HT-29 (cell line): ENCODE measurements at regions not wholly inside any gene's neighbourhood (a gene's known extent, or its start where the extent isn't known, plus 50 kb on each side); places are given as distances from the start of the nearest gene placed in this dataset.

Experiments
- DNase-seq: peaks from one replicate; pipeline ENCODE4 v3.0.0-alpha.2; 2015; ENCODE audit warnings: low spot score

DNA sequence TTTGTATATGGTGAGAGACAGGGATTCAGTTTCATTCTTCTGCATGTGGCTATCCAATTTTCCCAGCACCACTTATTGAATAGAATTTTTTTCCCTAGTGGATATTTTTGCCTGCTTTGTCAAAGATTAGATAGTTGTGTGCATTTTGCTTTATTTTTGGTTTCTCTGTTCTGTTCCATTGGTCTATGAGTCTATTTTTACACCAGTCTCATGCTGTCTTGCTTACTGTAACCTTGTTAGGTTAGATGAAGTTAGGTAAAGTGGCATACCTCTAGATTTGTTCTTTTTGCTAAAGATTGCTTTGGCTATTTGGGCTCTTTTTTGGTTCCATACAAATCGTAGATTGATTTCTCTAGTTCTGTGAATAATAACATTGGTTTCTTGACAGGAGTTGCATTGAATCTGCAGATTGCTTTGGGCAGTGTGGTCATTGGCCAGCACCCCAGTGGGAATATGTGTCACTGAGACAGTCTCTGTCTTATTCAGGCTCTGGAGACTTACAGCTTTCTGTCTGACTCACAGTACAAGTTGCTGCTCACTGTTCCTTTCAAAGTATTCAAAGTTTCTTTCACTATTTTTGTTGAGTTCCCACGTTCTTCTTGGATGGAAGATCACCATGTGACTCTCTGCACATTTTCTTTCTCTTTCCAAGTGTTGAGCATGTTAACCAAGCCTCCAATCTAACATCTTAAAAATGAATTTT, 709.1 kb downstream of the CDH11 start:
- DNase-seq: no peak

GRCh38 chr16:64410306-64410705, 711.6 kb downstream of the CDH11 start:
- no peak for DNase-seq

DNA sequence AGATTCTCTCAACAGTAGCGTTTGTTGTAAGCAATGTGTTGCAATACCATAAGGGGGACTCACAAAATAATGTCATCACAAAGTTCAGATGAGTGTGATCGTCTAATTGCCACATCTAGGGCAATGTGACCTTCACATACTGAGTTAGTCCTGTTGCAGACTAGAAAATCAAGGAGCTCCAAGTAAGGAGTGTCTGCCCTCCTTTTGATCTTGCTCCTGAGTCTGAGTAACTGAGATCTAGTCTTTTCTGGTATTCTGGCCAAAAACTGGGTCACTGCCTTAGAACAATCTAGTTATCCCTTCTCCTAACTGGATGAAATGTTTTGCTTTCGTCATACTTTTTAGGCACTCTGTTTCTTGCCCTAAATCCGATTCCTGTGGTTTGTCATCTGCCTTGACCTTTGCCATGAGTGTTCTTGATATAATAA, 712.1 kb downstream of the CDH11 start:
- DNase-seq: no peak

GRCh38 chr16:64408699-64409098, 713.2 kb downstream of the CDH11 start:
- no peak for DNase-seq

- DNase-seq: no peak
These were observed 715.1 kb downstream of the CDH11 start for GRCh38 chr16:64406770-64407181.

- DNase-seq: no peak
These were observed 718.5 kb downstream of the CDH11 start for GRCh38 chr16:64403352-64403751.

DNA sequence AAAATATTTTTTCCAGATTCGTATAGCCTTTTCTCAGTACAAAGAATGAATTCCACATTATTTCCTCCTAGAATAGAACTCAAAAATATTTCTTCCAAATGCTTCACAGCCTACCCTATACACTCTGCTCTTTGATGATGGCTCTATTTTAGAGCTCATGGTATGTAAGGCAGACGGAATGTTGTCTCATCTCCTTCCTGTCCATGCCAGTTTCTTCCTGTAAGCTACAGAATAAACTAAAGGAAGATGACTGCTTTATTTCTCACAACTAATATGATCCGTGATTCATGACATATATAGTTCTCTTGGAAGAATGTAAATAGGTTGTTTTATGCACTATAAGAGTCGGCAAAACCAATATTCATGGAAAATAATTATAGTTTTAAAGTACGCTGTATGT, 723.1 kb downstream of the CDH11 start:
- no peak for DNase-seq

- DNase-seq: no peak
These were observed 723.8 kb downstream of the CDH11 start for GRCh38 chr16:64397945-64398508.

DNA sequence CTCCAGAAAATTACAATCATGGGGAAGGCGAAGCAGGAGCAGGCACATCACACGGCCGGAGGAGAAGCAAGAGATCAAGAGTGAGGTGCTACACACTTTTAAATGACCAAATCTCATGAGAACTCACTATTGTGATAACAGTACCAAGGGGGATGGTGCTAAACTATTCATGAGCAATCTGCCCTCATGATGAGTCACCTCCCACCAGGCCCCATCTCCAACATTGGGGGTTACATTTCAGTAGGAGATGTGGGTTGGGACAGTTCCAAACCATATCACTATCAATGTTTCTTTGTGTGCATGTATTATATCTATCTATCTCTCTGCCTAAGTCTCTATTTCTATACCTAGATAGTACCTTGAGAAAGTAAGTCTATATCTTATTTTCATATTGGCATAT, 724.8 kb downstream of the CDH11 start:
- DNase-seq: no peak

GRCh38 chr16:64394061-64394460, 727.8 kb downstream of the CDH11 start:
- no peak for DNase-seq

GRCh38 chr16:64392456-64392855, 729.4 kb downstream of the CDH11 start:
- DNase-seq: no peak

GRCh38 chr16:64391063-64391600, 730.7 kb downstream of the CDH11 start:
- DNase-seq: no peak

DNA sequence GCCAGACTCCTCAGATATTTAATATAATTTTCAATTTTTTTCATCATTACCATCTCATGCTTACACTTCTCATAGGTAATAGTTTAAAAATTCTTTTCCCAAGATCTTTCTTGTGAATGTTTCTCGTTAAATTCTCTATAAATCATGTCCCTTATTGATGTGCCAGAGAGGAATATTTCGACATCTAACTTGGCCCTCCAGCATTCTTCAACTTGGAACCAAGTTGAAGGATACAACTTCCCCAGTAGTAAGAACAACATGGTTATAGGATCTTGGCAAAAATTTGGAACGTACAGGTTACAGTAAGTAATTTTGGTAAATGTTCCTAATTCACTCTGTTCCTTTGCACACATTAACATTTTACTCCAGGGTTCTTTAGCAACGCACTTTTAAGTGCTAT, 731.8 kb downstream of the CDH11 start:
- no peak for DNase-seq

DNA sequence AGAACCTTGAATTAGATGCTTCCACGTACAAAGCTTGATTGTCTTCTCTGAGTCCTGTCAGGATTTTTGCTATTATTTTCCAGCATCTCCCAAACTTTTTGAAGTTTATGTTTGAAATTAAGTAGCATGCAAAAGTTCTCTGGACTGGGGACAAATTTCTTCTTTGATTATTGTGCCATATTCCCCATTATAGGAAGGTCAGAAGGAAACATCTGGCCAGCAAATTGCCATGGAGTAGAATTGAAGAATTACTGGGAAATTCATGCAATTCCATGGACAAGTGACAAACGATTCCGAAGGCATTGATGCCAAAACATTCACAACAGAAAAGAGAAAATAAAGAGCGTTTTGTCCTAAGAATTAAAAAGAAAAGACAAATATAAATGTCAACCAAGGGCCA, 737.2 kb downstream of the CDH11 start:
- no peak for DNase-seq

DNA sequence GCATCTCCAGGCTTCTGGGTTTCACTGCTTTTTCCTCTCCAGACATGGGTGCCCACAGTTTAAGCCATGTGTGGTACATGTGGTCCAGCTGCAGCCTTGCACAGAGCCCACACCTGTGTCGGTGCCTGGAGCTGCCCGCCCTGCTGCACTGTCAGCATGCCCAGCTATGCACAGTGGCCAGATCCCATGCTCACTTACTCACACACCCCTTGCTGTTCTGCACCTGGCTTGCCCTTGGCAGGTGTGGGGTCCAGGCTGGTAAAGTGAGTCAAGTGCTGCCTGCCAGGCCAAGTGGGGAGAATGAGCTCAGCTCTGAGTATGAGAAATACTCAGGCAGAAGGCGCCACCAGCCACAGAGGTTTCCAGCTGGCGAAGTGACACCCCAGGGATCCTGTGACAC, 739.9 kb downstream of the CDH11 start:
- no peak for DNase-seq

DNA sequence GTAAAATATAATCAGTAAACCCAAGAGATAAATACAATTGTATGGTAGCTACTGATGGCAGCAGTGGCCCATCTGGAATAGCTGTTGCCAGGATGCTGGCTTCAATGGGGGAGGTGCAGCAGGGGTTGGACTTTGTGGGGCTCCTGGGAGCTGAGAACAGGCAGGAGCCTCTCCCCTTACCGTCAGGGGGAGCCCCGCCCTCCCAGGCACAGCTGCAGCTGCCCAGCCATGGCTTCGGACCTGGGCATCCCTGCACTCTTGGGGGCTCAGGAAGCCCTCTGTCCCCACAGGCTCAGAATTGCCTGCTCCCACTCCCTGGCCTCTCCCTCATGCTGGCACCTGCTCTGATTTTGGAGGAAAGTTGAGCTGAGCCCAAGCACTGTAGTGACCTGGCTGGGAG, 741.1 kb downstream of the CDH11 start:
- no peak for DNase-seq

DNA sequence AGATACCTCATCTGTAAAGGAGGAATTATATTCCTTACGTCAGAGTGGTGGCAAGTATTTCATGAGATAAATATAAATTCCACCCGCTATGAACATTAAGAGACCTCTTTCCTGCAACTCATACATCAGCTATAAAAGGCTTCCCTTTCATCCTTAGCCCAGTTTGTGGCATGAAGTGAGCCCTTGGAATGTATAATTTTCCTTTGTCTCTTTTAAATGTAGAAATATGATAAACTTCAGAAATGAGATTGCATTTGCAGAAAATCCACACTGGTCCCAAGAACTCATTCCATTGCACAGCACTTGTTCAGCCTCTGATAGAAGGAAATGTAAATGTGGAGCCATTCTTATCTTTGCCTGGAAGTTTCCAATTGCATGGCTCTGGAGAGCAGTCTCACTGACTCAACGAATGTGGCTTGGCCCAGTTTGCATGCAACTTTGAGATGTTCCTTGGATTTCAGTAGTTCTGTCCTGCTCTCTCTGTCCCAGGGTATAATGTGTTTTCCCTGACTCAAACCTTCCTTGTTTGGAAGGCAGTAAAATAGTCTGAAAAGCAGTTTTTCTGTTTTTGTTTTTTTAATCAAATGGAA, 746.4 kb downstream of the CDH11 start:
- no peak for DNase-seq

GRCh38 chr16:64370112-64370511, 751.8 kb downstream of the CDH11 start:
- no peak for DNase-seq

DNA sequence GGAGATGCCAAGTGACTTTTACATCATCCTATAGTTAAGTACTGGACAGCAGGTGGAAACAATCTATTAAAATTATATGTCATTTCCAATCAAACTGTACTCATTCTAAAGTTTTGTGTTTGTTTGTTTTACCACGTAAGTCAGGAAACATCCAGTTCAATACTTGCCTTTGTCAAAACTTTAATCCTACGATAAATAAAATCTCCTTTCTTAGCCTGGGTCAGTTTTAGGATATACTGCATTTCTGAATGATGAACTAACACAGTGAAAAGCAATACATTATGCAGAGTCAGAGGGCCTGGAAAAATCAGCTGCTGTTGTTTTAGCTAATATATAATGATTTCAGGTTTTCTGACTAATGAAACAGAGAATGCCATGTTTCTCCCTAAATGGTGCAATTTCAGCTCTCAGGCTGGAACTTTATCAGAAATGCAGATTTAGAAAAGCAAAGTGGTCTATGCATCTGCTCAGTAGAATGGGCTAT, 756.4 kb downstream of the CDH11 start:
- DNase-seq: no peak

- DNase-seq: no peak
These were observed 757.0 kb downstream of the CDH11 start for GRCh38 chr16:64364894-64365293.

- no peak for DNase-seq
These were observed 757.4 kb downstream of the CDH11 start for GRCh38 chr16:64364416-64364815.

DNA sequence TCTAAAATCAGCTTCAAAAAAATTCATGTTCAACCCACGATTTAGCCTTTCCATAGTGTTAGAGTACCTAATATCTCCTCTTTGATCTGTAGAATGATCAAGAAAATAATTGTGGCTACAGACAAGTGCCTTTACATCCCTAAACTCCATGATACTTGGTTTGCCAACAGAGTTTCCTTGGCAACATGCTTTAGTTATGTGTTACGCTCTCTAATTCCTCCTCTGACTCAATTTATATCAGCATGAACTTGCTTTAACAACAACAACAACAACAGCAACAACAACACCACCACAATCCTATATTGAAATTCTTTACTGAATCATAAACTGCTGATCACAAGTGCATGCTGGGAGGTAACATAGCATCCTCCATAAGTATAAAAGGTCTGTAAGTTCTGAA, 757.8 kb downstream of the CDH11 start:
- no peak for DNase-seq

DNA sequence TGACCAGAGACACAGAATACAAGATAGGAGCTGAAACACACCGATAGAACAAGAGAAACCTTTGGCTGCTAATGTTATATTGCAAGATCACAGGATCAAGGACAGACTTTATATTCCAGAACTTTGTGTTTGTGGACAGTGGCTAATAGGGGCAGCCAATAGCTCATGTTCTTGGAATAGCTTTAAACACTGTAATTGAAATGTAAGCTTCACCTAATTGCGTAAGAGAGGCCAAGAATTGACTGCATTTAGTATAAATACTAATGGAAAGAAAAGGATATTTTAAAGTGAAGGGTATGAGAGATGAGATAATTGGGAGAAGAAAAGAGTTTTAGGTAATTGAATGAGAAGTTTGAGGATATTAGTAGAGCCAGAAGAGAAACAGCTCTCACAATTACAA, 758.8 kb downstream of the CDH11 start:
- no peak for DNase-seq
